Skin of body (tissue), 1 donor: ENCODE measurements at regions not wholly inside any gene's neighbourhood (a gene's known extent, or its start where the extent isn't known, plus 50 kb on each side); places are given as distances from the start of the nearest gene placed in this dataset.
A peak's percentile ranks its signal among the peaks of the same experiment; 100 is the strongest.
"Not testable (repeated sequence)": the region's sequence is repeated elsewhere in the genome, so short reads cannot be mapped to it uniquely, and the experiment has no call there.

Source experiments
- DNase-seq: peaks from one replicate; lab custom pipeline; 2025; lab: John Stamatoyannopoulos, UW

- DNase-seq, result no peak
Observed at GRCh38 chr16:59567496-59567895, 833.4 kb upstream of the GOT2 start.

DNA sequence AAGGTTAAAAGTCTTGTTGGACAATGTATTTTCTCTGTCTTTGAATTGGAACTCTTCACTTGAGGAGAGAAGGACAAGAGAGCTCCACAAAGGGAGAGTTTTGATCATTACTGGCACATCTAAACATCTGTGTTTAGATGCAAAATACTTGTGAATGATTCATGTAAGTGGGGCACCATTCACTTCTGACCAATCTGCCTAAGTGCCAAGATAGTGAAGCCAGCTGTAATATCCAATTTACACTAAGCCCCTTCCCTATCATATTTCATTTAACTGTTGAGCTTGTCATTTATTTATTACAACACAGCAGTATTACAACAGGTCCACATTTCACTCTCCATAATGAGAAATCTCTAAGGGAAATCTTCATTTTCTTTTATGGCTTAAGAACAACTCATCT is 832.3 kb upstream of the GOT2 start:
- DNase-seq, result no peak

DNA sequence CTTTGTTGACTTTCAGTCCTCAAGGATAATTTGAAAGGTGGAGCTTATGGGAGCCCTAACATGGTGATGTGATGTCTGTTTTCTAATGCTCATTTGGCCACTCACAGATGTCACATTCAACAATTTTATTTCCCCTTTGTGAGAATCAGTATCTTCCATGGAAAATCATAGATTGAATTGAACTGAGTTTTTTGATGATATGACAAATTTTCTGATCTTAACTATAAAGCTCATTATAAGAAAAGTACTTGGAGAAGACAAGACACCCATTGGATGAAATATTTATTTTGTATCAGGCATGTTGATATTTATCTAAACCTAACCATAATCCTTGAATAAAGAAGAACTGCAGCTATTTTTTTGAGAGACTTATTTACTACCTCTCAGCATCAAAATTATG is 824.6 kb upstream of the GOT2 start:
- DNase-seq, result no peak

DNA sequence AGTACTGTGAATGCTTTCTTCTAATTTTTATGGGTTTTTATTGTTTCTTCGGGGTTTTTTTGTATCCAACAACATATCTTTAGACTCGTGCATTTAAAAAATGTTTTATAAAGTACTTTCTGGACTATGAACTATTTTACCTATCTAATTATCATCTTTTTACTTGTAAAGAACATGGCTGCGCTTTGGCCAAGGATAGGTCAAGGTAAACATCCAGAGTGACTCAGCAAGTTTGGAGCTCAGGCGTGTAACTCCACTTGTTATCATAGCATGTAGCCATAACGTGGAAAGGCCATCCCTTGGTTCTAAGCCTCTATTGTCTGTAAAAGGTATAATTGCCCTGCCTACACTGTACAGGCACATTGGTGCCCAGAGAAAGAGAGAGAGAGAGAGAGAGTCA is 818.0 kb upstream of the GOT2 start:
- no peak for DNase-seq

DNA sequence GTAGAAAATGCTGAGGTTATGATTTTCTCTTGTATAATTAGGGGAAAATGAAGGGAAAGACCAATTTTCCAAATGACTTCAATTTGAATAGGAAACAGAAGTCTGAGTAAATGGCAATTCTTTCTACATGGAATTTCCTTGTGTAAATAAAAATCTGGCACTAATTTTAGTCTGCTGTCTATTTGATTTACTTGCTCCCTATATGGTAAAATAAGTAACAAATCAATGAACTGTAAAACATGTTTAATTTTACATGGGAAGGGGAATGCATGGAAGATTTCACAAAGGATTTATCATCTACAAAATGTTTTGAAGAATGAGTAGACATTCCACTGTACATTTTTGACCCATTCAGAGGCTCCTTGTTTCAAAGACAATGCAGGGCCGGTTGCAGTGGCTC is 811.6 kb upstream of the GOT2 start:
- no peak for DNase-seq

- DNase-seq, result no peak
Observed at GRCh38 chr16:59543641-59544040, 809.5 kb upstream of the GOT2 start.

DNA sequence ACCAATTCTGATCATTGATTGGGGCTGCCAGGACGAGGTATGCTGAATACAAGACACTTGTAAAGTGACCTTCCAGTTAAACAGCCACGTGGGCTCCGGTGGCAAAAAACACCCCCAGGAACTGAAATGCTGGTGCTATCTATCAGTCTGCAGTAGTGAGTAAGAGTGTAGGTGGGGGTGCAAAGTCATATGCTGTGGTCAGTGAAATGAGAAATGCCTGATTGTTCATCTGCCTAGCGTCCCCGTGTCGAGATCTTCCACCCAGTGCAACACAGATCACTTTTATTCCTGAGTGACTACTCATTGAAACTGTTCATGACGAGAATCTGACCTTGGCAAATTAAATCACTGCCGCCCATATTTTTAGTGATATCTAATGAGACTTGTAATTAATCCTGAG is 806.5 kb upstream of the GOT2 start:
- no peak for DNase-seq

DNA sequence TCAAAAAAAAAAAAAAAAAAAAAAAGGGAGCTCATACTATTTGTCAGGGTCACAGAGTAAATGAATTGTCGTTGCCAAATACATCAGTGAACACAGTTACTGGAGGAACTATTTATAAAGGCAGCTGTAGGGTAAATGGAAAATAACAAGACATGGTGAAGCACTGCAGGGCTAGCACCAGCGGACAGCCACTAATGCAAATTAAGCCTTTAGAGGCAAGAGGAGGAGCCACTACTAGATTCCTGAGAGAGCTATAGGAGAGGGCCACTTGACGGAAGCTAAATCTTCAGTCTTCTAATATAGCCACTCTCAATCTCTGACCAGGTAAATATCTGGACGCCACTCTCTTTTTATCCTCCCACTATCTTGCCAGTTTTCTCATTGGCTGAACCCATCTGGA is 801.2 kb upstream of the GOT2 start:
- DNase-seq, result no peak

- no peak for DNase-seq
Observed at GRCh38 chr16:59527206-59527997, 793.3 kb upstream of the GOT2 start.

GRCh38 chr16:59522826-59523225 is 788.7 kb upstream of the GOT2 start:
- no peak for DNase-seq

- not testable (repeated sequence) for DNase-seq
Observed at GRCh38 chr16:59518721-59519120, 784.6 kb upstream of the GOT2 start.

- no peak for DNase-seq
Observed at GRCh38 chr16:59514651-59515050, 780.5 kb upstream of the GOT2 start.

DNA sequence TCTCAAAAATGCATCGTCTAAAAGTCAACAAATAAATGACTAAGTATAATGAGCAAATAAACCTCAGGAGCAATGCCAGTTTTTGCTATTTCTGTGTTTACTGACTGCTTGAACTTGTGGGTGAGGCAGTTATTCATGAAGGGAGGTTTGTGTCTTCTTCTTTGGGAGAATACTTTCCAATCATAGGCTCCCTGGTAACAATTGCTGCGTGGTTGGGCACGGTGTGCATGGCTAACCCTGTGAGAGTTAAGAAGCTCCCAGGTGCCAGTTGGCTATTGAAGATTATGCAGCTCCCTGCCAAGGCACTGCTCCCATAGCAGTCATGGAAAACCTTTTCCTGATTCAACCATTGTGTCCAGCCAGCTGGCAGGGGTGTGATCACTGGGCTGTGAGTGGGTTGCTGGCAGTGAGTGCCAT is 775.9 kb upstream of the GOT2 start:
- no peak for DNase-seq

DNA sequence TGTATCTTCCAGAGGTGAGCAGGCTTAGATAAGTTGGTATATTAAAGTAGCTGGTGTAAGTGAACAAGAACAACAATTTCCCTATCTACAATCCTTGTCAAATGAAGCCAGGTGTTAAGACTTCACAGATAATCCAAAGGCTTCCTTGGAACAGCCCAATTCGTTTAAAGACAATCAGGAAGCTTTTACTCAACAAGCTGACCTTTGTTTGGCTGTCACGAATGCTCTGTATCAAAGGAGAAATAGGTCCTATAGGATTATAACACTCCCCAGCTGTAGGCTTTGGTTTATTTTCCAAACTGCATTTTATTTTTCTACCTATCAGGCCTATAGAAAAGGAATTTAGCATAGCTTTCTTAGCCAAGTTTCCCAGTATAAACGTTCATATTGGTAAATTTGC is 766.5 kb upstream of the GOT2 start:
- DNase-seq, result no peak

DNA sequence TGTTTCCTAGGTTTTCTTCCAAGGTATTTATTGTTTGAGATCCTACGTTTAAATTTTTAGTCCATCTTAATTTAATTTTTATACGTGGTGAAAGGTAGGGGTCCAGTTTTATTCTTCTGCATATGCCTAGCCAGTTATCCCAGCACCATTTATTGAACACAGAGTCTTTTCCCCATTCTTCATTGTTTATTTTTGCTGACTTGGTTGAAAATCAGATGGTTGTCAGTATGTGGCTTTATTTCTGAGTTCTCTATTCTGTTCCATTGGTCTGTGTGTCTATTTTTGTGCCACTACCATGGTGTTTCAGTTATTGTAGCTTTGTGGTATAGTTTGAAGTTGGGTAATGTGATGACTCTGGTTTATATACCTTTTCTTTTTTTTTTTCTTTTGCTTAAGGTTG is 753.0 kb upstream of the GOT2 start:
- DNase-seq, result no peak

- no peak for DNase-seq
Observed at GRCh38 chr16:59484833-59485516, 750.9 kb upstream of the GOT2 start.

DNA sequence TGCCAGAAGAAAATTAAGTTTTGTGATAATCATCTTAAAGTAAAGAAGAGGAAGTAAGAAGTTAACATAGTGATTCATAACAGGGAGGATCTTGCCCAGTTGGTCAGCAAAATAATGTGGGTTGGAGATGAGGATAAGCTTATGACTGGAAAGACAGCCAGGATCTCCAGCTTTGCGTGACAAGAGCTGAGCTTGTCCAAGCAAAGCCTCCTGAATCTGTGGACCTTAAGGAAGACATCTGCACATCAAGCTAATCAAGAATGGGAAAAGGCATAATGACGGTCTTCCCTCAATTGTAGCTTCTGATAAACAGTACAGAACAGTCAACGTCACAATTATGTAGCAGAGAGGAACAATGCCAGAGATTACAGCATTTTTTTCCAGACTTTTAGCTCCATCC is 744.7 kb upstream of the GOT2 start:
- no peak for DNase-seq

- DNase-seq, result no peak
Observed at GRCh38 chr16:59470556-59470955, 736.4 kb upstream of the GOT2 start.

- peak; percentile 87 for DNase-seq
Observed at GRCh38 chr16:59469266-59469665, 735.1 kb upstream of the GOT2 start.

- DNase-seq, result no peak
Observed at GRCh38 chr16:59463776-59464175, 729.7 kb upstream of the GOT2 start.

- no peak for DNase-seq
Observed at GRCh38 chr16:59459806-59460205, 725.7 kb upstream of the GOT2 start.

DNA sequence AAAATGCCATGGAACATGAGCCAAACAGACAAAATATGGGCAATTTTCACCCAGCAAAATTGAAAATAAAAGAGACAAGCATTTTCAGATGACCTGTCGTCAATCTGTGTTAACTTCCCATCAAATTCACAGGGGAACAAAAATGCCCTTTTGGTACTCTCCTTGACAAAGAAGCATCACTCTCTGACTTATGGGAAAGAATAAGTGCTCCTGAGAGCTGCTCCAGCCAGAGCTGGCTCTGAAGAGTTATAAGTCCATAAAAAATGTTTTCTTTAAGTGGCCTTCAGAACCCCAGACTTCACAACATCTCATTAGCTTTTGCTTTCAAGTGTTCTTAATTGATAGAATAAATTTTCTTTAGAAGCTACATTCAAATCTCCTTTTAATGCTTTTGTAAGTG is 721.4 kb upstream of the GOT2 start:
- no peak for DNase-seq

DNA sequence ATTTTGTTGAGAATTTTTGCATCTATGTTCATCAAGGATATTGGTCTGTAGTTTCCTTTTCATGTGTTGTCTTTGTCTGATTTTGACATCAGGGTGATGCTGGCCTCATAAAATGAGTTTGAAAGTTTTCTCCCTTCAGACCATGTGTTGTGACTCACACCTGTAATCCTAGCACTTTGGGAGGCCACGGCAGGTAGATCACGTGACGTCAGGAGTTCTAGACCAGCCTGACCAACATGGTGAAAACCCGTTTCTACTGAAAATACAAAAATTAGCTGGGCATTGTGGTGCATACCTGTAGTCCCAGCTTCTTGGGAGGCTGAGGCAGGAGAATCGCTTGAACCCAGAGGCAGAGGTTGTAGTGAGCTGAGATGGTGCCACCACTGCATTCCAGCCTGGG is 716.4 kb upstream of the GOT2 start:
- not testable (repeated sequence) for DNase-seq
